IMR-90 (cell line): ENCODE measurements at regions not wholly inside any gene's neighbourhood (a gene's known extent, or its start where the extent isn't known, plus 50 kb on each side); places are given as distances from the start of the nearest gene placed in this dataset.

Experiments used
- ATAC-seq: fragments of 200-7000 bp; cut with Tn5 transposase; 2 replicates; pipeline ENCODE4 v1.9.1; 2020; ENCODE audit warnings: low read depth, mild to moderate bottlenecking, moderate library complexity
- BruUV-seq: library from RNA; stranded (reverse); fragments of 400-500 nt; replicated peaks from 2 replicates; lab custom pipeline; 2021; lab: Mats Ljungman, UMichigan
- CTCF ChIA-PET: fragments of 300-600 bp; formaldehyde crosslinking; extraction: SDS; loops from one replicate; lab custom pipeline; 2021; ENCODE audit warnings: antibody characterized with exemption; lab: Yijun Ruan, JAX
- POLR2A ChIA-PET: fragments of 300-600 bp; sonication (Branson Sonifier 250); formaldehyde crosslinking; loops from one replicate; lab custom pipeline; 2022; ENCODE audit warnings: antibody characterized with exemption; ENCODE audit not compliant: unreplicated experiment; lab: Charles Lee
- DNase-seq: peaks from one replicate; pipeline ENCODE4 v3.0.0; 2013
- H2AFZ ChIP-seq: replicated peaks from 2 replicates; pipeline ENCODE3; 2013; ENCODE audit warnings: low read length, mild to moderate bottlenecking; ENCODE audit not compliant: poor library complexity
- H2AK5ac ChIP-seq: 2 replicates; pipeline ENCODE4 v1.6.1; 2013; ENCODE audit warnings: low read depth, low read length, inconsistent platforms
- H2AK9ac ChIP-seq: replicated peaks from 2 replicates; pipeline ENCODE3; 2013; ENCODE audit warnings: mild to moderate bottlenecking, low read depth, low read length, moderate library complexity; ENCODE audit not compliant: poor library complexity
- H2BK120ac ChIP-seq: 2 replicates; pipeline ENCODE4 v1.6.1; 2013; ENCODE audit warnings: low read depth, low read length, inconsistent platforms
- H2BK15ac ChIP-seq: 3 replicates; pipeline ENCODE4 v1.6.1; 2013; ENCODE audit warnings: low read depth, low read length, inconsistent platforms
- H2BK20ac ChIP-seq: 2 replicates; pipeline ENCODE4 v1.6.1; 2013; ENCODE audit warnings: low read depth, mild to moderate bottlenecking, inconsistent platforms, low read length, moderate library complexity
- H2BK5ac ChIP-seq: 2 replicates; pipeline ENCODE4 v1.6.1; 2013; ENCODE audit warnings: mild to moderate bottlenecking, low read depth, low read length, inconsistent platforms; ENCODE audit not compliant: poor library complexity, severe bottlenecking
- H3K14ac ChIP-seq: replicated peaks from 2 replicates; pipeline ENCODE4 v1.6.1; 2013; ENCODE audit warnings: low read depth, low read length, inconsistent platforms
- H3K18ac ChIP-seq: 2 replicates; pipeline ENCODE4 v1.6.1; 2013; ENCODE audit warnings: low read depth, low read length, control low read depth
- H3K23ac ChIP-seq: 2 replicates; pipeline ENCODE4 v1.6.1; 2013; ENCODE audit warnings: low read depth, low read length, inconsistent platforms
- H3K27ac ChIP-seq: 2 replicates; pipeline ENCODE4 v1.5.1; 2013; ENCODE audit warnings: mild to moderate bottlenecking, control low read depth, low read length; ENCODE audit not compliant: insufficient read depth
- H3K27me3 ChIP-seq: 2 replicates; pipeline ENCODE4 v1.6.1; 2013; ENCODE audit warnings: low read length; ENCODE audit not compliant: control insufficient read depth, insufficient read depth
- H3K36me3 ChIP-seq: 2 replicates; pipeline ENCODE4 v1.6.1; 2013; ENCODE audit warnings: low read length, mixed read lengths; ENCODE audit not compliant: control insufficient read depth, insufficient read depth
- H3K4ac ChIP-seq: 2 replicates; pipeline ENCODE4 v1.6.1; 2013; ENCODE audit warnings: low read depth, low read length, inconsistent platforms
- H3K4me1 ChIP-seq: 2 replicates; pipeline ENCODE4 v1.6.1; 2013; ENCODE audit warnings: low read length, mixed read lengths; ENCODE audit not compliant: control insufficient read depth, insufficient read depth
- H3K4me2 ChIP-seq: 2 replicates; pipeline ENCODE4 v1.6.1; 2013; ENCODE audit warnings: low read depth, mild to moderate bottlenecking, control low read depth, low read length, moderate library complexity
- H3K4me3 ChIP-seq: 2 replicates; pipeline ENCODE4 v1.5.1; 2013; ENCODE audit warnings: low read depth, mild to moderate bottlenecking, control low read depth, low read length, moderate library complexity; ENCODE audit not compliant: insufficient read depth
- H3K56ac ChIP-seq: 2 replicates; pipeline ENCODE4 v1.6.1; 2013; ENCODE audit warnings: low read length, inconsistent platforms; ENCODE audit not compliant: insufficient read depth; ENCODE audit errors: extremely low read depth
- H3K79me1 ChIP-seq, 2 experiments: 2 replicates each; pipeline ENCODE4 v1.6.1; 2013; ENCODE audit warnings: low read length in 2 of 2, inconsistent platforms in 1 of 2, low read depth in 1 of 2
- H3K9ac ChIP-seq: 2 replicates; pipeline ENCODE4 v1.6.1; 2013; ENCODE audit warnings: low read depth, low read length, control low read depth
- H3K9me1 ChIP-seq: 2 replicates; pipeline ENCODE4 v1.6.1; 2013; ENCODE audit warnings: low read length, inconsistent platforms; ENCODE audit not compliant: insufficient read depth
- H3K9me3 ChIP-seq: 2 replicates; pipeline ENCODE4 v1.6.1; 2013; ENCODE audit warnings: low read length; ENCODE audit not compliant: control insufficient read depth, insufficient read depth
- H4K20me1 ChIP-seq: 2 replicates; pipeline ENCODE4 v1.6.1; 2013; ENCODE audit warnings: low read length, inconsistent platforms; ENCODE audit not compliant: insufficient read depth
- H4K5ac ChIP-seq: 2 replicates; pipeline ENCODE4 v1.6.1; 2013; ENCODE audit warnings: mild to moderate bottlenecking, low read depth, low read length, control low read depth
- H4K8ac ChIP-seq, 2 experiments: 2 replicates each; pipeline ENCODE4 v1.6.1; 2013; ENCODE audit warnings: low read depth in 2 of 2, low read length in 2 of 2, control low read depth in 1 of 2, inconsistent platforms in 1 of 2
- H4K91ac ChIP-seq: 2 replicates; pipeline ENCODE4 v1.6.1; 2013; ENCODE audit warnings: low read depth, low read length, inconsistent platforms; ENCODE audit not compliant: insufficient read depth
- BHLHE40 ChIP-seq: fragments of 150-350 bp; IDR thresholded peaks from 2 replicates; pipeline ENCODE4 v1.6.1; 2016; ENCODE audit warnings: mild to moderate bottlenecking, low read depth, low read length
- CEBPB ChIP-seq: IDR thresholded peaks from 2 replicates; pipeline ENCODE4 v1.6.1; 2012; ENCODE audit warnings: low read depth, low read length, improper control_type of control experiment
- CHD1 ChIP-seq: IDR thresholded peaks from 2 replicates; pipeline ENCODE4 v1.6.1; 2012; ENCODE audit warnings: low read depth, low read length, improper control_type of control experiment
- FOS ChIP-seq: fragments of 150-350 bp; IDR thresholded peaks from 2 replicates; pipeline ENCODE4 v1.6.1; 2016; ENCODE audit warnings: low read depth, low read length
- MAFK ChIP-seq: IDR thresholded peaks from 2 replicates; pipeline ENCODE4 v1.6.1; 2012; ENCODE audit warnings: low read depth, low read length, improper control_type of control experiment
- MAZ ChIP-seq: IDR thresholded peaks from 2 replicates; pipeline ENCODE4 v1.6.1; 2012; ENCODE audit warnings: low read depth, mild to moderate bottlenecking, low read length, improper control_type of control experiment, moderate library complexity, borderline replicate concordance
- MXI1 ChIP-seq: IDR thresholded peaks from 2 replicates; pipeline ENCODE4 v1.6.1; 2012; ENCODE audit warnings: low read depth, mild to moderate bottlenecking, low read length, moderate library complexity, borderline replicate concordance
- NFE2L2 ChIP-seq: fragments of 150-350 bp; IDR thresholded peaks from 2 replicates; pipeline ENCODE4 v1.6.1; 2016; ENCODE audit warnings: low read depth, mild to moderate bottlenecking, low read length
- POLR2A ChIP-seq: IDR thresholded peaks from 2 replicates; pipeline ENCODE4 v1.6.1; 2012; ENCODE audit warnings: mild to moderate bottlenecking, low read depth, low read length
- RAD21 ChIP-seq: IDR thresholded peaks from 2 replicates; pipeline ENCODE4 v1.6.1; 2012; ENCODE audit warnings: low read length, improper control_type of control experiment
- RCOR1 ChIP-seq: IDR thresholded peaks from 2 replicates; pipeline ENCODE4 v1.6.1; 2012; ENCODE audit warnings: mild to moderate bottlenecking, low read length, improper control_type of control experiment; ENCODE audit not compliant: insufficient replicate concordance
- RFX5 ChIP-seq: IDR thresholded peaks from 2 replicates; pipeline ENCODE4 v1.8.0; 2012; ENCODE audit warnings: low read depth, mild to moderate bottlenecking, low read length, moderate library complexity
- SMC3 ChIP-seq: fragments of 150-350 bp; IDR thresholded peaks from 2 replicates; pipeline ENCODE4 v1.6.1; 2016; ENCODE audit warnings: low read depth, mild to moderate bottlenecking, antibody characterized with exemption, low read length, moderate library complexity
- USF2 ChIP-seq: fragments of 150-350 bp; IDR thresholded peaks from 2 replicates; pipeline ENCODE4 v1.6.1; 2017; ENCODE audit warnings: mild to moderate bottlenecking, antibody characterized with exemption, low read length, low read depth
- WGBS, 2 experiments: methylation state at CpG; one replicate each; pipeline versions ENCODE4 v1.1.5 to v1.1.7; 2013; ENCODE audit warnings: missing lambda C conversion rate in 2 of 2; ENCODE audit not compliant: insufficient read length in 1 of 2; ENCODE audit errors: extremely low coverage in 2 of 2; 5-methylcytosine and 5-hydroxymethylcytosine counted together
- dilution Hi-C: fragments of 300-500 bp; cut with HindIII; formaldehyde crosslinking; loops from one replicate; pipeline ENCODE4 v1.14.3; 2018; ENCODE audit warnings: low sequenced_read_pairs; ENCODE audit not compliant: unreplicated experiment
- in situ Hi-C: fragments of 300-500 bp; cut with MboI; formaldehyde crosslinking; loops from 3 replicates; pipeline ENCODE4 v1.14.3; 2019; ENCODE audit warnings: low sequenced_read_pairs, inconsistent platforms, mixed read lengths
- intact Hi-C: fragments of 100-400 bp; cut with micrococcal nuclease; formaldehyde crosslinking; loops from 2 replicates; pipeline ENCODE4 v1.10.0; 2022
- TF ChIP-seq, protein P1 (sequence below): fragments of 150-350 bp; IDR thresholded peaks from 2 replicates; pipeline ENCODE4 v1.6.1; 2016; ENCODE audit warnings: low read depth, mild to moderate bottlenecking, low read length, moderate library complexity, borderline replicate concordance
- TF ChIP-seq, protein P2 (sequence below): conservative IDR thresholded peaks from 2 replicates; pipeline ENCODE4 v1.5.1; 2012; ENCODE audit warnings: mild to moderate bottlenecking, low read depth, low read length, improper control_type of control experiment

GRCh38 chr3:83559082-83559481, 1399.7 kb upstream of the CADM2 start:
- ChIA-PET POLR2A (no interaction called here), CTCF (no interaction called here)
- Histone ChIP-seq H3K4ac (no peak overlapping the region), H3K18ac (no peak overlapping the region), H3K36me3 (no peaks in the 10 kb centered on the region), H4K20me1 (no peaks in the 10 kb centered on the region), H2BK15ac (no peak overlapping the region), H3K79me1 (no peaks in the 10 kb centered on the region), H2AFZ (no peak overlapping the region), H3K27ac (no peak overlapping the region), H3K14ac (no peak overlapping the region), H3K4me2 (no peak overlapping the region), H4K5ac (no peak overlapping the region), H3K9me1 (no peaks in the 10 kb centered on the region), H2AK5ac (no peak overlapping the region), H3K56ac (no peak overlapping the region), H3K4me3 (no peak overlapping the region), H3K4me1 (no peaks in the 10 kb centered on the region), H3K9ac (no peak overlapping the region), H3K9me3 (peaks cover 5% of the 10 kb centered on the region; the same call in 1 of the 2 replicates), H3K27me3 (no peaks in the 10 kb centered on the region), H2AK9ac (no peak overlapping the region), H2BK20ac (no peak overlapping the region), H4K8ac (no peak overlapping the region), H4K91ac (no peak overlapping the region), H3K23ac (no peak overlapping the region), H2BK5ac (no peak overlapping the region), H2BK120ac (no peak overlapping the region)
- ATAC-seq (no peak), DNase-seq (no peak)
- in situ Hi-C loops, result no loop called here
- intact Hi-C loops, result no loop called here
- dilution Hi-C loops, result no loop called here
- 100% methylated on average over 1 of the region's 3 CpGs; no CpG with 5 or more reads in 1 of the 2 experiments for WGBS, 2 experiments
- TF ChIP-seq RCOR1 (no peak), MAFK (no peak), SMC3 (no peak), USF2 (no peak), MAZ (no peak), RFX5 (no peak), RAD21 (no peak), NFE2L2 (no peak), FOS (no peak), POLR2A (no peak), BHLHE40 (no peak), CEBPB (no peak), CHD1 (no peak), MXI1 (no peak)
- TF ChIP-seq, protein P1, sequence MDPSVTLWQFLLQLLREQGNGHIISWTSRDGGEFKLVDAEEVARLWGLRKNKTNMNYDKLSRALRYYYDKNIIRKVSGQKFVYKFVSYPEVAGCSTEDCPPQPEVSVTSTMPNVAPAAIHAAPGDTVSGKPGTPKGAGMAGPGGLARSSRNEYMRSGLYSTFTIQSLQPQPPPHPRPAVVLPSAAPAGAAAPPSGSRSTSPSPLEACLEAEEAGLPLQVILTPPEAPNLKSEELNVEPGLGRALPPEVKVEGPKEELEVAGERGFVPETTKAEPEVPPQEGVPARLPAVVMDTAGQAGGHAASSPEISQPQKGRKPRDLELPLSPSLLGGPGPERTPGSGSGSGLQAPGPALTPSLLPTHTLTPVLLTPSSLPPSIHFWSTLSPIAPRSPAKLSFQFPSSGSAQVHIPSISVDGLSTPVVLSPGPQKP, result no peak
- TF ChIP-seq, protein P2, sequence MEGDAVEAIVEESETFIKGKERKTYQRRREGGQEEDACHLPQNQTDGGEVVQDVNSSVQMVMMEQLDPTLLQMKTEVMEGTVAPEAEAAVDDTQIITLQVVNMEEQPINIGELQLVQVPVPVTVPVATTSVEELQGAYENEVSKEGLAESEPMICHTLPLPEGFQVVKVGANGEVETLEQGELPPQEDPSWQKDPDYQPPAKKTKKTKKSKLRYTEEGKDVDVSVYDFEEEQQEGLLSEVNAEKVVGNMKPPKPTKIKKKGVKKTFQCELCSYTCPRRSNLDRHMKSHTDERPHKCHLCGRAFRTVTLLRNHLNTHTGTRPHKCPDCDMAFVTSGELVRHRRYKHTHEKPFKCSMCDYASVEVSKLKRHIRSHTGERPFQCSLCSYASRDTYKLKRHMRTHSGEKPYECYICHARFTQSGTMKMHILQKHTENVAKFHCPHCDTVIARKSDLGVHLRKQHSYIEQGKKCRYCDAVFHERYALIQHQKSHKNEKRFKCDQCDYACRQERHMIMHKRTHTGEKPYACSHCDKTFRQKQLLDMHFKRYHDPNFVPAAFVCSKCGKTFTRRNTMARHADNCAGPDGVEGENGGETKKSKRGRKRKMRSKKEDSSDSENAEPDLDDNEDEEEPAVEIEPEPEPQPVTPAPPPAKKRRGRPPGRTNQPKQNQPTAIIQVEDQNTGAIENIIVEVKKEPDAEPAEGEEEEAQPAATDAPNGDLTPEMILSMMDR, result no peak
- no TSS peak for BruUV-seq
